B cell (primary cell): ENCODE measurements at regions not wholly inside any gene's neighbourhood (a gene's known extent, or its start where the extent isn't known, plus 50 kb on each side); places are given as distances from the start of the nearest gene placed in this dataset.

ENCODE experiments used
- CTCF ChIP-seq: fragments of 200-600 bp; IDR thresholded peaks from one replicate; pipeline ENCODE4 v1.8.0; 2022; ENCODE audit warnings: antibody characterized with exemption, mild to moderate bottlenecking
- EZH2 ChIP-seq: IDR thresholded peaks from 2 replicates; pipeline ENCODE4 v1.6.1; 2012; ENCODE audit warnings: borderline replicate concordance, low read depth, mild to moderate bottlenecking, moderate library complexity, low read length; ENCODE audit not compliant: insufficient read depth, poor library complexity, severe bottlenecking

DNA sequence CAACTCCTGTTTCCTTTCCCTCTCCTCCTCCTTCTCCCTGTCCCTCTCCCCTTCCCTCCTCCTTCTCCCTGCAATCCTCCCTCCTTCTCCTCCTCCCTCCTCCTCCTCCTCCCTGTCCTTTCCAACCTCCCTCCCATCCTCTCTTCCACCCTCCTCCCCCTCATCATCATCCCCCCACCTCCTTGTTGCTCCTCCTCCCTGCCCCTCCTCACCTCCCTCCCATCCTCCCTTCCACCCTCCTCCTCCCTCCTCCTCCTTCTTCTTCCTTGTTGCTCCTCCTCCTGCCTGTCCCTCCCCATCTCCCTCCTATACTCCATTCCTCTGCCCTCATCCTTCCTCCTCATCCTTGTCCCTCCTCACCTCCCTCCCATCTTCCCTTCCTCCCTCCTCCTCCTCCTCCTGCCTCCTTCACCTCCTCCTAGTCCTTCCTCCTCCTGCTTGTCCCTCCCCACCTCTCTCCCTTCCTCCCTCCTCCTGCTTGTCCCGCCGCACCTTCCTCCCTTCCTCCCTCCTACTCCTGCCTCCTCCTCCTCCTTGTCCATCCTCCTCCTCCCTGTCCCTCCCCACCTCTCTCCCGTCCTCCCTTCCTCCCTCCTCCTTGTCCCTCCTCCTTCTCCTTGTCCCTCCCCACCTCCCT is 222.5 kb downstream of the IRF8 start:
- no peak for TF ChIP-seq CTCF
- no peak for TF ChIP-seq EZH2
